ENCODE measurements at regions not wholly inside any gene's neighbourhood (a gene's known extent, or its start where the extent isn't known, plus 50 kb on each side); places are given as distances from the start of the nearest gene placed in this dataset.
"Not testable (repeated sequence)": the region's sequence is repeated elsewhere in the genome, so short reads cannot be mapped to it uniquely, and the experiment has no call there.

GRCh38 chr16:66254106-66254505 lies 112.4 kb upstream of the CDH5 start:
- DNase-seq (ENCODE audit: low spot score), result peak; percentile 23
- intact Hi-C loops (cut with DNase I), result no loop called here

DNA sequence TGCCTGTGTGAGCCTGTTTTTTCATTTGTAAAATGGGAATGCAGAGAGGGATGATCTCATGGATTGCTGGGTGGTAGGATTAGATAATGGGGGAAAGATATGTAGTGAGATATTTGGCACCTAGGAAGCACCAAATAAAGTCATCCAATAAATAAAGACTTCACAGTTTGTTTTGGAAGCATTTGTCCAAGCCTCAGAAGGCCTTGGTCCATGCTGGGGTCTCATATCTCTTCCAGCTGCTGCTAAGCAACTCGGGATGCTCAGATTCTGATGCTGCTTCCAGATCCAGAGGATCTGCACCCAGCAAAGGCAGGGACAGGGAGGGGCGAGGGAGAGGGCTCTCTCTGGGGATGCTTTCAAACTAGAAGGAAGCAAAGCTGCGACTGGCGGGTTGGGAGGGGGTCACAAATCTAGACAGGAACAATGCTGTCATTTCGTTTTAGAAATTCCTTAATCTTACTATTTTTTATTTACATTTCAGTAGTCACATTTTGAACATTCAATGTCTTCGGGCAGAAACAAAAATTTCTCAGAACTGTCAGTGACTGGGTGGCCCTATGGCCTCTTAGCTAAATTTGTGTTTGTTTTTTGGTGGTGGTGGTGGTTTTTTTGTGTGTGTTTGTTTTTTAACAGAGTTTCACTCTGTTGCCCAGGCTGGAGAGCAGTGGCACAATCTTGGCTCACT lies 114.9 kb upstream of the CDH5 start:
- DNase-seq (ENCODE audit: low spot score), result peak; percentile 63
- intact Hi-C loops (cut with DNase I), result no loop called here

DNA sequence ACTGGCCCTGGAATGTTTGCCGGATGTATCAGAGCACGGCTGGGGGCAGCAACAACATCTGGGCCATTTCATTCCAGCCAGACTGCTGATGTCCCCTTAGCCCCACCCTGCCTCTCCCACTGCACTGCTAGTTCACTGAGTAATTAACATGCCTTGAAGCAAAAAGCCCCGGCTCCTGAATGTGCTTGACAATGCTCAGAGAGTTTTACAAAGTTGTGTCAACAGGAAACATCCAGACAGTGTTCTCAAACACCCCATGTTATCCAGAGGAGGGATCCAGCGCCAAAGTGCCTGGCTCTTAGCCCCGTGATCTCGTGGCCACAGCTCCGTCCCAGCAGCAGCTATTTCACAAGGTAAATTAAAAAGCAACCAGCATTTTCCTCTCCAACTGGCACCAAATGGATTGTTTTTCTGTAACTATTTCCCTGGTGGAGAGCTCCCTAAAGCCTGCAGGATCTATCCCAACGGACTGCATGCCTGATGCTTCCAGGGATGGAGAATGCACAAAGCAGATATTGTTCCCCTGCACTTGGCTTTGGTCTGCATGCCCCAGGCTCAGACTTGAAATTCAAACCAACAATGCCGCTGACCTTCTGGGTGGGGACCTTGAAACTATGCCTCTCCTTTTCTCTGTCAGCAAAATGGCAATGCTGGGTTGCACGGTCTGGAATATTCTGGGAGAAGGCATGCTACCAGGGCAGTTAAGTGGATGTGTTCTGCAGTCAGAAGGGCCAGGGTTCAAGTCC lies 115.6 kb upstream of the CDH5 start:
- DNase-seq (ENCODE audit: low spot score), result peak; percentile 94
- intact Hi-C loops (cut with DNase I), result no loop called here

- intact Hi-C loops (cut with DNase I), result no loop called here
- peak; percentile 94 for DNase-seq (ENCODE audit: low spot score)
Measured at GRCh38 chr16:66247516-66248481, 118.7 kb upstream of the CDH5 start.

- intact Hi-C loops (cut with DNase I), result no loop called here
- DNase-seq (ENCODE audit: low spot score), result no peak
Measured at GRCh38 chr16:66245868-66246267, 120.6 kb upstream of the CDH5 start.

DNA sequence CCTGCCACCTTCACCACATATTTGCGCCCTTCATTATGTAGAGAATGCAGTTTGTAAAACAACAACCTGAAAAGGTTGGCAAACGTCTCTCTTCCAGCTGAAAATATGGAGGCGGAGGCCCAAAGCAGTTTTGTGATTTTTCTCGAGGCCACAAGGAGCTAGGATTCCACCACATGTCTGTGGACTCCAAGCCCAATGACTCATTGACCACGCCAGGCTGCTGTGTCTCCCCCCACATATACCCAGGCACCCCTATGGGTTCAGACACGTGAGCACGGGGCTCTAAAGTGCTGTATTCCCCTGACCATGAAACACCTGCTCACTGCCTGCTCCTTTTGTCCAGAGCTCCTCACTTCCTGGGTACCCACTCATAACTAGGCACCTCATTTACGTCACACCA lies 121.4 kb upstream of the CDH5 start:
- intact Hi-C loops (cut with DNase I), result no loop called here
- no peak for DNase-seq (ENCODE audit: low spot score)

- intact Hi-C loops (cut with DNase I), result no loop called here
- DNase-seq (ENCODE audit: low spot score), result peak; percentile 55
Measured at GRCh38 chr16:66242672-66243071, 123.8 kb upstream of the CDH5 start.

DNA sequence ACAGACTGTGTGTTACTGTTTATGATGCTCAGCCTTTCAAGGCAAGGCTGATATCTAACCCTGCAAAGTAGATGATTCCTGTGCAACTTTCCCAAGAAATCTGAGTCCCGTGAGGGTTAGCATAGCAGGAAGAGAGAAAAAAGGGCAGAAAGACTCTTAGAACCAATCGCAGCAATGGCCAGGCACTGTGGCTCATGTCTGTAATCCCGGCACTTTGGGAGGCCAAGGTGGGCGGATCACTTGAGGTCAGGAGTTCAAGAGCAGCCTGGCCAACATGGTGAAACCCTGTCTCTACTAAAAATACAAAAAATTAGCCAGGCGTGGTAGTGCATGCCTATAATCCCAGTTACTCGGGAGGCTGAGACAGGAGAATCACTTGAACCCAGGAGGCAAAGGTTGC lies 124.3 kb upstream of the CDH5 start:
- DNase-seq (ENCODE audit: low spot score), result peak; percentile 66
- intact Hi-C loops (cut with DNase I), result not testable (repeated sequence)

GRCh38 chr16:66240631-66241395 lies 125.7 kb upstream of the CDH5 start:
- peak; percentile 84 for DNase-seq (ENCODE audit: low spot score)
- intact Hi-C loops (cut with DNase I), result no loop called here

- DNase-seq (ENCODE audit: low spot score), result peak; percentile 22
- intact Hi-C loops (cut with DNase I), result no loop called here
Measured at GRCh38 chr16:66240088-66240487, 126.4 kb upstream of the CDH5 start.

GRCh38 chr16:66238696-66239095 lies 127.8 kb upstream of the CDH5 start:
- no peak for DNase-seq (ENCODE audit: low spot score)

GRCh38 chr16:66236301-66236700 lies 130.2 kb upstream of the CDH5 start:
- intact Hi-C loops (cut with DNase I), result loop anchor here in 1 of 2 donors (1.0 kb wide), 1 partner anchor 27 kb away; no protein-coding TSS in a partner anchor
- DNase-seq (ENCODE audit: low spot score), result no peak

More at GRCh38 chr16:66238696-66239095, 127.8 kb upstream of the CDH5 start:
- intact Hi-C loops (cut with DNase I), result no loop called here

DNA sequence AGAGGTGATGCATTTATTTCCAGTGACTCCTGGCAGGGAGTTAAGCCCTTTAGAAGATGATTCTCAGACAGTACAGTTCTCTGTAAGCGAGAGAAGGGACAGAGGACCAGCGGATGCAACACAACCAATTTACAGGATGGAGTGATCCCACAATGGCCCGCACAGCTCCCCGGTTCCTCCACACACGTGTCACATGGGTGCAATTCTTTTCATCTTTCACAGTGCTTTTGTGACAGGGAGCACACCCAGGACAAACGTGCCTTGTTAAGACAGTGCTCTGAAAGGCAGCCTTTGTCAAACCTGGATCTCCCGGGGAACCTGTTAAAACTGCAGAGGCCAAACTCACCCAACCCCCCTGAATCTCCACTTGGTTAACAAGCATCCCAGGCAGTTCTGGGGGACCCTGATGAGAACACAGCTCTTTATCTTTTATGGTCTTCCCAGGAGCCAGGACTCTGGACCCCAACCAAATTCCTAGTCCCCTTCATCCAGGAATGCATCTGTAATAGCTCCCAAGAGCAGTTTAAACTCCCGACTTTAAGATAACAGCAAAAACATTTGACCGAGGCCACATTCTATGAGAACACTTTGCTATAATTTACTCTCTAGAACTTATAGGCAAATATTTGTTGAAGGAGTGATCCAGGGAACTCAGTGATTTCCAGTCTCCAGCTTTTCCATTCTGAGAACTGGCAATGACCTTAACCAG lies 134.9 kb upstream of the CDH5 start:
- DNase-seq (ENCODE audit: low spot score), result no peak
- intact Hi-C loops (cut with DNase I), result no loop called here

DNA sequence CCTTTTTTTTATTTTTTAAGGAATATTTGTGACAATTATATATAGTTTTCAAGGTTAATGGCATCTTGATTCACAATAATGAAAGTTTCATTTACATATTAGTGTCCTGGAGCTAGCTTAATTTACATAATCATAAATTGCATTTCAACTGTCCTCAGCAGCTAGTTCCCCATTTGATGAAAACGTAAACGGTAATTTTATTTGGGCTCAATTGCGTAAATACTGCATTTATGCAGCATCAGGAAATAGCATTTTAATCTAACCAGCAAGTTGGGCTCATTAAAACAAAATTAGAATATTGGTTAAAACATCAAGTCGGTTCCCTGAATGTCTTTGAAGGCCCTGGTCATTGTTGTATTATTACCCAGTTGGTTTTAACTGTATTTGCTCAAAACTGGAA lies 136.8 kb upstream of the CDH5 start:
- DNase-seq (ENCODE audit: low spot score), result no peak
- intact Hi-C loops (cut with DNase I), result no loop called here

DNA sequence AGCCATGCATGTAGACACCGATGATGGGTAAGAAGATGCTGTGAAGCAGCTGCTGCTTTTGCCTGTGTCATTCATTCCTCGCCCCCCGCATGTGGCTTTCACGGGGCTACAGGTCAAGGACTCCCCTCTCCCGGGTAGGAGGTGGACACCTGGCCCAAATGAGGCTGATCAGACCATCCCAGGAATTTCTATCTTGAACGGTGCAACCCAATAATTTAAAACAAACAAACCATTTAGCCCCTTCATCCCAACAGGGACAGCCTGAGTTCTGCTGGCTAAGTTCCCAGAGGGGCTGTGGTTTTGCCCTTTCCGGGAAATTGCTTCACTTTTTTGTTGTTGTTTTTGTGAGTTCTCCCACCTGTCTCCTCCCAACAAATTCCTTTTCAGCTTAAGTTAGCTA lies 137.7 kb upstream of the CDH5 start:
- intact Hi-C loops (cut with DNase I), result no loop called here
- DNase-seq (ENCODE audit: low spot score), result peak; percentile 34

DNA sequence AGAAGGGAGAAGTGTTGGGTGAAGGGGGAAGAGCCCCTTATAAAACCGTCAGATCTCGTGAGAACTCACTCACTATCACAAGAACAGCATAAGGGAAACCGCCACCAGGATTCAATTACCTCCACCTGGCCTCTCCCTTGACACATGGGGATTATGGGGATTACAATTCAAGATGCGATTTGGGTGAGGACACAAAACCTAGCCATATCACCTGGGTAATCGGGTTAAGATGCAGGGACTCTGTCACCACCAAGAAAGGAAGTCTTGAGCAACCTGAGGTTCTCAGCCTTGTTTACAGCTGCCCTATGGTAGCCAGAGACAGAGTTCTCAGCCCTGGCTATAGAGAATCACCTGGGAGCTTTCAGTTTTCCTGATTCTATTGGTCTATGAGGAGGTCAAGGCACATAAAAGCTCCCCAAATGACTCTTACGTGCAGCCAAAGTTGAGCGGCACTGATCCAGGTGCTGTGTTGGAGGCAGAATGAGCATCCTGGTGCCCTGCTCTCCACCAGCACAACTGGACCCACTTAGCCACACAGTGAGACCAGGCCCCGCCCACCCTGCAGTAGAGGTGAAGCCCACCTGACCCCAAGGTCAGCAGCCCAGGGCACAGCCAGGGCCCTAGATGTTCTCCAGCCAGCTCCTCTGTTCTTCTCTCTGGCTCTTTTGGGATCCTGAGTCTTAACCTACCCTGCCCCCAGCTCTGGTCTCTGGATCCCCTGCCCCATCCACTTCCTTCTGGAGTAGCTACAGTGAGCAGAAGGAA lies 138.5 kb upstream of the CDH5 start:
- peak; percentile 35 for DNase-seq (ENCODE audit: low spot score)
- intact Hi-C loops (cut with DNase I), result no loop called here

GRCh38 chr16:66226762-66227161 lies 139.7 kb upstream of the CDH5 start:
- intact Hi-C loops (cut with DNase I), result no loop called here

DNA sequence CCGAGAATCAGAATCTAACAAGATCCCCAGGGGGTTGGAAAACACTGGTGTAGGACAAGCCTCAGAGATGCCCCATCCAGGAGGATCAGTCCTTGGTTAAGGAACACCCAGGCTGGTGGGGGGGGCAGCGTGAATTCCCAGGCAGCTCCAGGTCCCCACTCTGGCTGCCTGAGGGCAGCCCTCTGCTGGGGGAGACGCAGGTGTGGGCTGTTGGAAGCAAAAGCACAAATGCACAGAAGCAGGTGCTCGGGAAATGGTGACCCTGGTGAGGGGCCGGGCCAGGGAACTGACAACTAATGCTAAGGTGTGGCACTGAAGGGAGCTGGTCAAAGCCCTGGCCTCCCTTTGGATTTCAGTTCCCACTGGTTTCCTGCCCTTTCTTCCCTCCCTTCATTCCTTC lies 140.8 kb upstream of the CDH5 start:
- peak; percentile 45 for DNase-seq (ENCODE audit: low spot score)
- intact Hi-C loops (cut with DNase I), result no loop called here

More at GRCh38 chr16:66226762-66227161, 139.7 kb upstream of the CDH5 start:
- peak; percentile 43 for DNase-seq (ENCODE audit: low spot score)
